Pancreas (tissue), 10 donors: ENCODE measurements at regions not wholly inside any gene's neighbourhood (a gene's known extent, or its start where the extent isn't known, plus 50 kb on each side); places are given as distances from the start of the nearest gene placed in this dataset.

Experiments used
- ATAC-seq, 4 donors: fragments of 200-7000 bp; cut with Tn5 transposase; one replicate each; pipeline versions ENCODE4 v1.8.0 to v1.9.1; 2020; ENCODE audit warnings: mild to moderate bottlenecking in 4 of 4, moderate library complexity in 4 of 4
- DNase-seq, 6 donors: peaks; one replicate each; pipeline ENCODE4 v3.0.0-alpha.2; 2020
- FAIRE-seq: peaks from 2 replicates; lab custom pipeline; 2012; peaks lifted over from hg19 to GRCh38; lab: Jason Lieb, UNC
- H3K27ac ChIP-seq, 4 donors: fragments of 200-600 bp; sonication (generic); 1 replicate in 3 of 4; 2 replicates in 1 of 4; pipeline versions ENCODE4 v1.5.0 to v1.8.0; 2020
- H3K27me3 ChIP-seq, 4 donors: fragments of 200-600 bp; one replicate each; pipeline ENCODE4 v1.8.0; 2021
- H3K36me3 ChIP-seq, 3 donors: fragments of 200-600 bp; sonication (generic) in 1 of 3; one replicate each; pipeline versions ENCODE4 v1.5.0 to v1.8.0; 2020 to 2021
- H3K4me1 ChIP-seq, 3 donors: fragments of 200-600 bp; one replicate each; pipeline ENCODE4 v1.8.0; 2021
- H3K4me3 ChIP-seq, 4 donors: fragments of 200-600 bp; sonication (generic) in 2 of 4; one replicate each; pipeline versions ENCODE4 v1.5.0 to v1.8.0; 2020 to 2021
- H3K9me3 ChIP-seq, 4 donors: fragments of 200-600 bp; one replicate each; pipeline ENCODE4 v1.8.0; 2021
- WGBS, 2 donors: extraction: QIAGEN DNeasy Blood & Tissue Kit; methylation state at CpG; one replicate each; pipeline ENCODE4 v1.1.7; 2013; 5-methylcytosine and 5-hydroxymethylcytosine counted together
- intact Hi-C, 3 donors: fragments of 100-400 bp; cut with DNase I; formaldehyde crosslinking; loops; one replicate each; pipeline versions ENCODE4 v1.11.1 to v1.14.2; 2022
- TF ChIP-seq, protein P1 (sequence below), 4 donors: fragments of 200-600 bp; sonication (generic) in 3 of 4; IDR thresholded peaks; one replicate each; pipeline versions ENCODE4 v1.5.0 to v1.8.0; 2021; ENCODE audit warnings: antibody characterized with exemption in 4 of 4
- donor health status: healthy with polysubstance abuse.
- donor health status: DM: no; HTN: no; CAD: no; lungs with moderate emphysema.
- donor health status: DM: no; HTN: no; CAD: no.
- donor health status: control.
- donor health status: control.
- donor health status: Bipolar disorder and iron deficiency.
- donor health status: DM: yes; HTN: yes; CAD: no.
- donor health status: DM: no; HTN: no; CAD: no.
- donor health status: DM: no; HTN: no; CAD: no.
- donor health status: DM: yes; HTN: yes; CAD: no.

DNA sequence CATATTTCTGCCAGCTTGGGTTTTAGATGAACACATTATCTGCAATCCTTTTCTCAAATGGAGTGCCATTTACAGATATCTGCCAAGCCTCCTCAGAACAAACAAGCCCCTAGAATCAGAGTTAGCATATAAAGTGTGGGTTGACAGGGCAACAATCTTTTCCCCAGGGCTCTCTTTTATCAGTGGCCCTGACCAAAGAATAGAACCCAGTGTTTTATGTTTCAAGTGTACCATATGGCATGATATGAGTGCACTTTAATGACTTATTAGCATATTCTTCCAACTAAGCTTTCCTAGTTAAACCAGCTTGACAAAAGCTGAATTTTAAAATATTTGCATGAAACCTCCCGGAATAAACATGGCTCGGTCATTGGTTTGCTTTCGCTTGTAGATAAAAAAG lies 57.3 kb downstream of the EVX1 start:
- H3K27me3 ChIP-seq: no peaks in the 10 kb centered on the region
- H3K4me3 ChIP-seq: no peak overlapping the region
- H3K4me1 ChIP-seq: no peaks in the 10 kb centered on the region
- no peak overlapping the region for H3K27ac ChIP-seq
- TF ChIP-seq, protein P1, sequence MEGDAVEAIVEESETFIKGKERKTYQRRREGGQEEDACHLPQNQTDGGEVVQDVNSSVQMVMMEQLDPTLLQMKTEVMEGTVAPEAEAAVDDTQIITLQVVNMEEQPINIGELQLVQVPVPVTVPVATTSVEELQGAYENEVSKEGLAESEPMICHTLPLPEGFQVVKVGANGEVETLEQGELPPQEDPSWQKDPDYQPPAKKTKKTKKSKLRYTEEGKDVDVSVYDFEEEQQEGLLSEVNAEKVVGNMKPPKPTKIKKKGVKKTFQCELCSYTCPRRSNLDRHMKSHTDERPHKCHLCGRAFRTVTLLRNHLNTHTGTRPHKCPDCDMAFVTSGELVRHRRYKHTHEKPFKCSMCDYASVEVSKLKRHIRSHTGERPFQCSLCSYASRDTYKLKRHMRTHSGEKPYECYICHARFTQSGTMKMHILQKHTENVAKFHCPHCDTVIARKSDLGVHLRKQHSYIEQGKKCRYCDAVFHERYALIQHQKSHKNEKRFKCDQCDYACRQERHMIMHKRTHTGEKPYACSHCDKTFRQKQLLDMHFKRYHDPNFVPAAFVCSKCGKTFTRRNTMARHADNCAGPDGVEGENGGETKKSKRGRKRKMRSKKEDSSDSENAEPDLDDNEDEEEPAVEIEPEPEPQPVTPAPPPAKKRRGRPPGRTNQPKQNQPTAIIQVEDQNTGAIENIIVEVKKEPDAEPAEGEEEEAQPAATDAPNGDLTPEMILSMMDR (IDR thresholded peaks at IDR 0.05): no peak
- WGBS, 2 donors: 92 to 95% methylated on average over 3 of the region's 3 CpGs
- FAIRE-seq (no peak), DNase-seq (no peak), ATAC-seq (no peak)
- intact Hi-C loops: no loop called here
- no peaks in the 10 kb centered on the region for H3K36me3 ChIP-seq
- H3K9me3 ChIP-seq: no peaks in the 10 kb centered on the region

DNA sequence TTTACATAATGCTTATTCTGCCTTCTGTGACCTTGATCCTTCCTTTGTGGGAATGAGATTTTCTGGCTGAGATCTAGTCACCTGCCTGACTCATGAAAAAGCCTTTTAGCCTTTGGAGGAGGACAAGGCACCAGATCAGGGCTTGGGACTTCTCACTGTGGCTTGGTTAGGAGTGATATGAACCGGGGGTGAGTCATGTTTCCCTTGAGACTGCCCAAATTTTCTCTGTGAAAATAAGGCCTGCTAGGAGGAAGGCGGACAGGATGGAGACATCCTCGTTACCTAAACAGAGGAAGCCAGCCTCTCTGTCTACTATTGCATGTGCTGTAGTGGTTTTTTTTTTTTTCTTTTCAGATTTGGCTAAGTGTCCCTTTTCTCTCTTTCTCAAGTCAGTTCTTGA lies 57.8 kb downstream of the EVX1 start:
- Histone ChIP-seq H3K27ac (no peak overlapping the region), H3K4me1 (no peaks in the 10 kb centered on the region), H3K27me3 (no peaks in the 10 kb centered on the region), H3K9me3 (no peaks in the 10 kb centered on the region), H3K4me3 (no peak overlapping the region), H3K36me3 (no peaks in the 10 kb centered on the region)
- 86% methylated on average over 3 of the region's 3 CpGs for WGBS, 2 donors
- TF ChIP-seq, protein P1 (IDR thresholded peaks at IDR 0.05): no peak
- intact Hi-C loops: no loop called here
- ATAC-seq (no peak), FAIRE-seq (no peak), DNase-seq (no peak)

DNA sequence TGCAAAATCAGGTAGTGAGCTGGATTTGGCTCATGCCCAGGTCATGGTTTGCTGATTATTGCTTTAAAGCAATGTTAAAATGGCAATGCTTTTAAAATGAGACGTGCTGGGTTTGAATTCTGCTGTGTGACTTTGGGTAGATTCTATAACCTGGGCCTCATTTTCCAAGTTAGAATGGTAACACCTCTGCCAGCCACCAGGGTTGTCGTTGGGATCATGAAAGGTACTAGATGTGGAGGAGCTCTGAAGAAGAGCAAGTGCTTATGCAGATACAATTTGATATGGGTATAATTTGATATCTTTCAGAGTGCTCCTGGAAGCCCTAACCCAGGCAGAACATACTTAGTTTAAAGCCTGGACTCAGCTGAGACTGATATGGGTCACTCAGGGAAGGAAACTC lies 60.0 kb downstream of the EVX1 start:
- FAIRE-seq (no peak), DNase-seq (no peak), ATAC-seq (no peak)
- Histone ChIP-seq H3K27me3 (no peaks in the 10 kb centered on the region), H3K9me3 (no peaks in the 10 kb centered on the region), H3K4me3 (no peak overlapping the region), H3K36me3 (no peaks in the 10 kb centered on the region), H3K27ac (no peak overlapping the region), H3K4me1 (no peaks in the 10 kb centered on the region)
- TF ChIP-seq, protein P1 (IDR thresholded peaks at IDR 0.05): no peak
- intact Hi-C loops: no loop called here
- WGBS, 2 donors: 77 to 90% methylated on average over 2 of the region's 2 CpGs

DNA sequence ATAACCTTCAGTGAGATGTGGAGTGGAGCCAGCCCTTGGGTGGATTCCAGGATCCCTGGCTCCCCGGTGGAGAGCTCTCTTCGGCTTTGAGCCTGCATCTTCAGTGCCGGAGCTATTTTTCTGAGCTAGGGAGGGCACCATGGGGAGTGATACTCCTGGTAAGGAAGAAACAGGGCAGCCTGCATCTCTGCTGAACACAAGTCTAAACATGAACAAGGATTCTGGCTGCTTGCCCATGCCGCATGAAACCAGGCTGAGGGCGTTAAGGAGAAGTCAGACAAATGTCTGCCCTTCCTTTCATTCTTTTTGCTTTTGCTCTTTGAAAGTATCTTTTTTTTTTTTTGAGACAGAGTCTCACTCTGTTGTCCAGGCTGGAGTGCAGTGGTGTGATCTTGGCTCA lies 60.4 kb downstream of the EVX1 start:
- Histone ChIP-seq H3K9me3 (no peaks in the 10 kb centered on the region), H3K4me1 (no peaks in the 10 kb centered on the region), H3K27ac (no peak overlapping the region), H3K27me3 (no peaks in the 10 kb centered on the region), H3K4me3 (no peak overlapping the region), H3K36me3 (no peaks in the 10 kb centered on the region)
- WGBS, 2 donors: 78 to 79% methylated on average over 5 of the region's 5 CpGs
- intact Hi-C loops: no loop called here
- ATAC-seq: no peak
- DNase-seq: peak in 1 of 6 donors; percentile 18
- TF ChIP-seq, protein P1 (IDR thresholded peaks at IDR 0.05): no peak
- no peak for FAIRE-seq

DNA sequence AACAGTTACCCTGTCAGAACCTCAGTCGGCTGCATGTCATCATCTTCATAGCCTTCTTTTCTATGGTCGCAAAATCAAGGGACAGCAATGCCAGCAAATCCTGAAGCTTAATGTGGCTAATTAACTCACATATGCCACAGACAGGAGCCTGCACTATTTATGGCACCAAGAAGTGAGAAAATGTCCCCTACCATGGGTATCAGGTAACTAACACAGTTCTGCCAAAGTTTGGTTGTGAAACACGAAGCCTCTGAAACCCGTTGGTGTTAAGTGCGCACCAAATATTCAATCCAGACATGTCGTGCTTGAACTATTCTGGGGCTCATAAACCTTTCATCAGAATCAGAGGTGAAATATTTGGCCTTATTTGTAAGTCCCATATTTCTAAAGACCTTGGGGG lies 63.3 kb downstream of the EVX1 start:
- Histone ChIP-seq H3K27me3 (no peaks in the 10 kb centered on the region), H3K9me3 (no peaks in the 10 kb centered on the region), H3K27ac (no peak overlapping the region), H3K4me1 (no peaks in the 10 kb centered on the region), H3K4me3 (no peak overlapping the region), H3K36me3 (no peaks in the 10 kb centered on the region)
- ATAC-seq (no peak), FAIRE-seq (no peak), DNase-seq (no peak)
- intact Hi-C loops: no loop called here
- WGBS, 2 donors: 86% methylated on average over 6 of the region's 6 CpGs
- TF ChIP-seq, protein P1 (IDR thresholded peaks at IDR 0.05): no peak
